ENCODE measurements at regions not wholly inside any gene's neighbourhood (a gene's known extent, or its start where the extent isn't known, plus 50 kb on each side); places are given as distances from the start of the nearest gene placed in this dataset.

- 69 to 74% methylated on average over 10 of the region's 10 CpGs for WGBS, 2 donors
- intact Hi-C loops (cut with DNase I): no loop called here
- no peaks in the 10 kb centered on the region for H3K27me3 ChIP-seq
- H3K4me1 ChIP-seq: no peaks in the 10 kb centered on the region
- TF ChIP-seq POLR2A (IDR thresholded peaks at IDR 0.05) (no peak), CTCF (IDR thresholded peaks at IDR 0.05) (no peak)
- H3K4me3 ChIP-seq: no peak overlapping the region
- no peak for DNase-seq
- H3K27ac ChIP-seq: no peak overlapping the region
- H3K36me3 ChIP-seq: no peaks in the 10 kb centered on the region
- no peaks in the 10 kb centered on the region for H3K9me3 ChIP-seq
Observed at GRCh38 chr13:89294115-89294867, 1623.1 kb downstream of the SLITRK5 start.

GRCh38 chr13:89307278-89307677 is 1636.1 kb downstream of the SLITRK5 start:
- DNase-seq: no peak
- intact Hi-C loops (cut with DNase I): no loop called here
- Histone ChIP-seq H3K4me3 (no peak overlapping the region), H3K27ac (no peak overlapping the region), H3K36me3 (no peaks in the 10 kb centered on the region), H3K9me3 (no peaks in the 10 kb centered on the region), H3K27me3 (no peaks in the 10 kb centered on the region), H3K4me1 (no peaks in the 10 kb centered on the region)
- TF ChIP-seq CTCF (IDR thresholded peaks at IDR 0.05) (no peak), POLR2A (IDR thresholded peaks at IDR 0.05) (no peak)
- WGBS, 2 donors: 63 to 64% methylated on average over 2 of the region's 2 CpGs

GRCh38 chr13:89310943-89311672 is 1639.9 kb downstream of the SLITRK5 start:
- no peak overlapping the region for H3K4me3 ChIP-seq
- H3K9me3 ChIP-seq: no peaks in the 10 kb centered on the region
- 36 to 38% methylated on average over 4 of the region's 4 CpGs for WGBS, 2 donors
- no peak for TF ChIP-seq POLR2A (IDR thresholded peaks at IDR 0.05)
- no peak for TF ChIP-seq CTCF (IDR thresholded peaks at IDR 0.05)
- no peaks in the 10 kb centered on the region for H3K36me3 ChIP-seq
- no peaks in the 10 kb centered on the region for H3K27me3 ChIP-seq
- intact Hi-C loops (cut with DNase I): no loop called here
- no peak overlapping the region for H3K27ac ChIP-seq
- DNase-seq: no peak
- no peaks in the 10 kb centered on the region for H3K4me1 ChIP-seq

GRCh38 chr13:89315287-89315686 is 1644.1 kb downstream of the SLITRK5 start:
- WGBS, 2 donors: 20 to 28% methylated on average over 1 of the region's 1 CpG
- Histone ChIP-seq H3K27me3 (no peaks in the 10 kb centered on the region), H3K27ac (no peak overlapping the region), H3K4me1 (no peaks in the 10 kb centered on the region), H3K36me3 (no peaks in the 10 kb centered on the region), H3K9me3 (no peaks in the 10 kb centered on the region), H3K4me3 (no peak overlapping the region)
- TF ChIP-seq CTCF (IDR thresholded peaks at IDR 0.05) (no peak), POLR2A (IDR thresholded peaks at IDR 0.05) (no peak)
- intact Hi-C loops (cut with DNase I): no loop called here
- DNase-seq: no peak

GRCh38 chr13:89322466-89322865 is 1651.3 kb downstream of the SLITRK5 start:
- H3K9me3 ChIP-seq: no peaks in the 10 kb centered on the region
- intact Hi-C loops (cut with DNase I): no loop called here
- no peaks in the 10 kb centered on the region for H3K4me1 ChIP-seq
- WGBS, 2 donors: 51 to 65% methylated on average over 5 of the region's 5 CpGs
- H3K27me3 ChIP-seq: no peaks in the 10 kb centered on the region
- H3K27ac ChIP-seq: no peak overlapping the region
- no peak for DNase-seq
- TF ChIP-seq CTCF (IDR thresholded peaks at IDR 0.05): no peak
- TF ChIP-seq POLR2A (IDR thresholded peaks at IDR 0.05): no peak
- no peak overlapping the region for H3K4me3 ChIP-seq
- no peaks in the 10 kb centered on the region for H3K36me3 ChIP-seq

All from esophagus squamous epithelium (tissue), 5 donors.